AG08395 (cell line): ENCODE measurements at regions not wholly inside any gene's neighbourhood (a gene's known extent, or its start where the extent isn't known, plus 50 kb on each side); places are given as distances from the start of the nearest gene placed in this dataset.
"Not testable (repeated sequence)": the region's sequence is repeated elsewhere in the genome, so short reads cannot be mapped to it uniquely, and the experiment has no call there.

Experiments
- DNase-seq: peaks from one replicate; pipeline ENCODE4 v3.0.0; 2012; ENCODE audit warnings: mixed read lengths, low spot score

GRCh38 chr15:87722941-87723691, 533.4 kb downstream of the NTRK3 start:
- no peak for DNase-seq

GRCh38 chr15:87720235-87720634, 536.3 kb downstream of the NTRK3 start:
- no peak for DNase-seq

GRCh38 chr15:87716422-87716821, 540.1 kb downstream of the NTRK3 start:
- DNase-seq: no peak

- no peak for DNase-seq
These were observed 541.3 kb downstream of the NTRK3 start for GRCh38 chr15:87715252-87715651.

- no peak for DNase-seq
These were observed 543.1 kb downstream of the NTRK3 start for GRCh38 chr15:87713475-87713879.

- no peak for DNase-seq
These were observed 544.3 kb downstream of the NTRK3 start for GRCh38 chr15:87712211-87712610.

GRCh38 chr15:87711026-87711425, 545.5 kb downstream of the NTRK3 start:
- DNase-seq: no peak

- peak; percentile 10 for DNase-seq
These were observed 546.1 kb downstream of the NTRK3 start for GRCh38 chr15:87710406-87710805.

GRCh38 chr15:87707566-87708130, 548.9 kb downstream of the NTRK3 start:
- no peak for DNase-seq

GRCh38 chr15:87707071-87707470, 549.5 kb downstream of the NTRK3 start:
- DNase-seq: no peak

- DNase-seq: no peak
These were observed 550.5 kb downstream of the NTRK3 start for GRCh38 chr15:87706001-87706400.

GRCh38 chr15:87704276-87704675, 552.3 kb downstream of the NTRK3 start:
- no peak for DNase-seq

- no peak for DNase-seq
These were observed 553.0 kb downstream of the NTRK3 start for GRCh38 chr15:87703327-87704111.

GRCh38 chr15:87702270-87702669, 554.3 kb downstream of the NTRK3 start:
- DNase-seq: no peak

- DNase-seq: not testable (repeated sequence)
These were observed 558.1 kb downstream of the NTRK3 start for GRCh38 chr15:87698467-87698866.

- no peak for DNase-seq
These were observed 566.8 kb downstream of the NTRK3 start for GRCh38 chr15:87689716-87690115.

- no peak for DNase-seq
These were observed 569.0 kb downstream of the NTRK3 start for GRCh38 chr15:87687523-87687870.

- DNase-seq: no peak
These were observed 569.6 kb downstream of the NTRK3 start for GRCh38 chr15:87686841-87687522.

GRCh38 chr15:87686339-87686738, 570.2 kb downstream of the NTRK3 start:
- DNase-seq: no peak

- DNase-seq: no peak
These were observed 574.0 kb downstream of the NTRK3 start for GRCh38 chr15:87682527-87682926.

- no peak for DNase-seq
These were observed 575.4 kb downstream of the NTRK3 start for GRCh38 chr15:87681104-87681503.

- DNase-seq: no peak
These were observed 576.3 kb downstream of the NTRK3 start for GRCh38 chr15:87680208-87680607.

- no peak for DNase-seq
These were observed 581.3 kb downstream of the NTRK3 start for GRCh38 chr15:87675271-87675670.
